IMR-90 (cell line): ENCODE measurements at regions not wholly inside any gene's neighbourhood (a gene's known extent, or its start where the extent isn't known, plus 50 kb on each side); places are given as distances from the start of the nearest gene placed in this dataset.

Experiments
- ATAC-seq: fragments of 200-7000 bp; cut with Tn5 transposase; 2 replicates; pipeline ENCODE4 v1.9.1; 2020; ENCODE audit warnings: low read depth, mild to moderate bottlenecking, moderate library complexity
- BruUV-seq: library from RNA; stranded (reverse); fragments of 400-500 nt; replicated peaks from 2 replicates; lab custom pipeline; 2021; lab: Mats Ljungman, UMichigan
- CTCF ChIA-PET: fragments of 300-600 bp; formaldehyde crosslinking; extraction: SDS; loops from one replicate; lab custom pipeline; 2021; ENCODE audit warnings: antibody characterized with exemption; lab: Yijun Ruan, JAX
- POLR2A ChIA-PET: fragments of 300-600 bp; sonication (Branson Sonifier 250); formaldehyde crosslinking; loops from one replicate; lab custom pipeline; 2022; ENCODE audit warnings: antibody characterized with exemption; ENCODE audit not compliant: unreplicated experiment; lab: Charles Lee
- DNase-seq: peaks from one replicate; pipeline ENCODE4 v3.0.0; 2013
- H2AFZ ChIP-seq: replicated peaks from 2 replicates; pipeline ENCODE3; 2013; ENCODE audit warnings: low read length, mild to moderate bottlenecking; ENCODE audit not compliant: poor library complexity
- H2AK5ac ChIP-seq: 2 replicates; pipeline ENCODE4 v1.6.1; 2013; ENCODE audit warnings: low read depth, low read length, inconsistent platforms
- H2AK9ac ChIP-seq: replicated peaks from 2 replicates; pipeline ENCODE3; 2013; ENCODE audit warnings: mild to moderate bottlenecking, low read depth, low read length, moderate library complexity; ENCODE audit not compliant: poor library complexity
- H2BK120ac ChIP-seq: 2 replicates; pipeline ENCODE4 v1.6.1; 2013; ENCODE audit warnings: low read depth, low read length, inconsistent platforms
- H2BK15ac ChIP-seq: 3 replicates; pipeline ENCODE4 v1.6.1; 2013; ENCODE audit warnings: low read depth, low read length, inconsistent platforms
- H2BK20ac ChIP-seq: 2 replicates; pipeline ENCODE4 v1.6.1; 2013; ENCODE audit warnings: low read depth, mild to moderate bottlenecking, inconsistent platforms, low read length, moderate library complexity
- H2BK5ac ChIP-seq: 2 replicates; pipeline ENCODE4 v1.6.1; 2013; ENCODE audit warnings: mild to moderate bottlenecking, low read depth, low read length, inconsistent platforms; ENCODE audit not compliant: poor library complexity, severe bottlenecking
- H3K14ac ChIP-seq: replicated peaks from 2 replicates; pipeline ENCODE4 v1.6.1; 2013; ENCODE audit warnings: low read depth, low read length, inconsistent platforms
- H3K18ac ChIP-seq: 2 replicates; pipeline ENCODE4 v1.6.1; 2013; ENCODE audit warnings: low read depth, low read length, control low read depth
- H3K23ac ChIP-seq: 2 replicates; pipeline ENCODE4 v1.6.1; 2013; ENCODE audit warnings: low read depth, low read length, inconsistent platforms
- H3K27ac ChIP-seq: 2 replicates; pipeline ENCODE4 v1.5.1; 2013; ENCODE audit warnings: mild to moderate bottlenecking, control low read depth, low read length; ENCODE audit not compliant: insufficient read depth
- H3K27me3 ChIP-seq: 2 replicates; pipeline ENCODE4 v1.6.1; 2013; ENCODE audit warnings: low read length; ENCODE audit not compliant: control insufficient read depth, insufficient read depth
- H3K36me3 ChIP-seq: 2 replicates; pipeline ENCODE4 v1.6.1; 2013; ENCODE audit warnings: low read length, mixed read lengths; ENCODE audit not compliant: control insufficient read depth, insufficient read depth
- H3K4ac ChIP-seq: 2 replicates; pipeline ENCODE4 v1.6.1; 2013; ENCODE audit warnings: low read depth, low read length, inconsistent platforms
- H3K4me1 ChIP-seq: 2 replicates; pipeline ENCODE4 v1.6.1; 2013; ENCODE audit warnings: low read length, mixed read lengths; ENCODE audit not compliant: control insufficient read depth, insufficient read depth
- H3K4me2 ChIP-seq: 2 replicates; pipeline ENCODE4 v1.6.1; 2013; ENCODE audit warnings: low read depth, mild to moderate bottlenecking, control low read depth, low read length, moderate library complexity
- H3K4me3 ChIP-seq: 2 replicates; pipeline ENCODE4 v1.5.1; 2013; ENCODE audit warnings: low read depth, mild to moderate bottlenecking, control low read depth, low read length, moderate library complexity; ENCODE audit not compliant: insufficient read depth
- H3K56ac ChIP-seq: 2 replicates; pipeline ENCODE4 v1.6.1; 2013; ENCODE audit warnings: low read length, inconsistent platforms; ENCODE audit not compliant: insufficient read depth; ENCODE audit errors: extremely low read depth
- H3K79me1 ChIP-seq, 2 experiments: 2 replicates each; pipeline ENCODE4 v1.6.1; 2013; ENCODE audit warnings: low read length in 2 of 2, inconsistent platforms in 1 of 2, low read depth in 1 of 2
- H3K9ac ChIP-seq: 2 replicates; pipeline ENCODE4 v1.6.1; 2013; ENCODE audit warnings: low read depth, low read length, control low read depth
- H3K9me1 ChIP-seq: 2 replicates; pipeline ENCODE4 v1.6.1; 2013; ENCODE audit warnings: low read length, inconsistent platforms; ENCODE audit not compliant: insufficient read depth
- H3K9me3 ChIP-seq: 2 replicates; pipeline ENCODE4 v1.6.1; 2013; ENCODE audit warnings: low read length; ENCODE audit not compliant: control insufficient read depth, insufficient read depth
- H4K20me1 ChIP-seq: 2 replicates; pipeline ENCODE4 v1.6.1; 2013; ENCODE audit warnings: low read length, inconsistent platforms; ENCODE audit not compliant: insufficient read depth
- H4K5ac ChIP-seq: 2 replicates; pipeline ENCODE4 v1.6.1; 2013; ENCODE audit warnings: mild to moderate bottlenecking, low read depth, low read length, control low read depth
- H4K8ac ChIP-seq, 2 experiments: 2 replicates each; pipeline ENCODE4 v1.6.1; 2013; ENCODE audit warnings: low read depth in 2 of 2, low read length in 2 of 2, control low read depth in 1 of 2, inconsistent platforms in 1 of 2
- H4K91ac ChIP-seq: 2 replicates; pipeline ENCODE4 v1.6.1; 2013; ENCODE audit warnings: low read depth, low read length, inconsistent platforms; ENCODE audit not compliant: insufficient read depth
- BHLHE40 ChIP-seq: fragments of 150-350 bp; IDR thresholded peaks from 2 replicates; pipeline ENCODE4 v1.6.1; 2016; ENCODE audit warnings: mild to moderate bottlenecking, low read depth, low read length
- WGBS, 2 experiments: methylation state at CpG; one replicate each; pipeline versions ENCODE4 v1.1.5 to v1.1.7; 2013; ENCODE audit warnings: missing lambda C conversion rate in 2 of 2; ENCODE audit not compliant: insufficient read length in 1 of 2; ENCODE audit errors: extremely low coverage in 2 of 2; 5-methylcytosine and 5-hydroxymethylcytosine counted together
- dilution Hi-C: fragments of 300-500 bp; cut with HindIII; formaldehyde crosslinking; loops from one replicate; pipeline ENCODE4 v1.14.3; 2018; ENCODE audit warnings: low sequenced_read_pairs; ENCODE audit not compliant: unreplicated experiment
- in situ Hi-C: fragments of 300-500 bp; cut with MboI; formaldehyde crosslinking; loops from 3 replicates; pipeline ENCODE4 v1.14.3; 2019; ENCODE audit warnings: low sequenced_read_pairs, inconsistent platforms, mixed read lengths
- intact Hi-C: fragments of 100-400 bp; cut with micrococcal nuclease; formaldehyde crosslinking; loops from 2 replicates; pipeline ENCODE4 v1.10.0; 2022

GRCh38 chr10:44326474-44327030 lies 58.3 kb downstream of the CXCL12 start:
- in situ Hi-C loops: no loop called here
- Histone ChIP-seq H3K4me1 (no peaks in the 10 kb centered on the region), H2BK120ac (no peak overlapping the region), H3K4me2 (no peak overlapping the region), H2AK5ac (no peak overlapping the region), H3K14ac (no peak overlapping the region), H4K5ac (no peak overlapping the region), H3K36me3 (no peaks in the 10 kb centered on the region), H2AK9ac (no peak overlapping the region), H3K27me3 (peaks cover 22% of the 10 kb centered on the region), H3K9me3 (0 out of 2 replicates have a peak, but pooled peaks cover 3% of the 10 kb centered on the region), H3K4me3 (no peak overlapping the region), H2BK15ac (no peak overlapping the region), H4K20me1 (no peaks in the 10 kb centered on the region), H4K8ac (no peak overlapping the region), H2BK5ac (no peak overlapping the region), H2AFZ (no peak overlapping the region), H3K27ac (no peak overlapping the region), H4K91ac (no peak overlapping the region), H3K9me1 (no peaks in the 10 kb centered on the region), H3K4ac (no peak overlapping the region), H3K23ac (no peak overlapping the region), H3K56ac (no peak overlapping the region), H3K9ac (no peak overlapping the region), H3K79me1 (no peaks in the 10 kb centered on the region), H2BK20ac (no peak overlapping the region), H3K18ac (no peak overlapping the region)
- no peak for TF ChIP-seq BHLHE40
- CTCF ChIA-PET: no interaction called here
- no peak for DNase-seq
- ATAC-seq: no peak
- WGBS, 2 experiments: no CpG with 5 or more reads among the region's 1 CpG
- POLR2A ChIA-PET: no interaction called here
- BruUV-seq: no TSS peak
- dilution Hi-C loops: no loop called here
- intact Hi-C loops: no loop called here
